T-cell (primary cell): ENCODE measurements at regions not wholly inside any gene's neighbourhood (a gene's known extent, or its start where the extent isn't known, plus 50 kb on each side); places are given as distances from the start of the nearest gene placed in this dataset.
A peak's percentile ranks its signal among the peaks of the same experiment; 100 is the strongest.

Experiments used
- ATAC-seq, 4 experiments: fragments of 200-7000 bp in 3 of 4; fragments of 150-1000 bp in 1 of 4; cut with Tn5 transposase; replicated peaks in 1 of 4; 1 replicate in 3 of 4; 2 replicates in 1 of 4; pipeline ENCODE4 v1.10.0; 2021; ENCODE audit warnings: moderate library complexity in 3 of 4, mild to moderate bottlenecking in 2 of 4, moderate number of reproducible peaks in 1 of 4
- CTCF ChIA-PET, 2 donors: fragments of 300-600 bp; sonication (Branson Sonifier 250); formaldehyde crosslinking; loops; one replicate each; lab custom pipeline; 2022; ENCODE audit warnings: antibody characterized with exemption in 2 of 2; lab: Charles Lee
- POLR2A ChIA-PET, 2 donors: fragments of 300-600 bp; sonication (Branson Sonifier 250); formaldehyde crosslinking; loops; one replicate each; lab custom pipeline; 2022; ENCODE audit warnings: antibody characterized with exemption in 2 of 2; lab: Charles Lee
- DNase-seq, 35 experiments: peaks; one replicate each; pipeline versions ENCODE4 v3.0.0 to v3.0.0-alpha.2; 2013 to 2023
- H3K27ac ChIP-seq: one replicate; pipeline ENCODE4 v1.5.1; 2013; ENCODE audit warnings: low read length
- H3K27me3 ChIP-seq, 2 experiments: replicated peaks in 1 of 2; 1 replicate in 1 of 2; 2 replicates in 1 of 2; pipeline versions ENCODE4 v1.6.1 to v1.7.0; 2013; ENCODE audit warnings: low read length in 1 of 2, mixed read lengths in 1 of 2; ENCODE audit not compliant: control insufficient read depth in 2 of 2, insufficient read depth in 2 of 2; ENCODE audit errors: extremely low read depth in 1 of 2
- H3K36me3 ChIP-seq, 2 donors: 1 replicate in 1 of 2; 2 replicates in 1 of 2; pipeline versions ENCODE4 v1.6.1 to v1.7.0; 2013; ENCODE audit warnings: low read length in 1 of 2; ENCODE audit not compliant: control insufficient read depth in 2 of 2, insufficient read depth in 1 of 2; ENCODE audit errors: extremely low read depth in 1 of 2
- H3K4me1 ChIP-seq, 2 experiments: 1 replicate in 1 of 2; 2 replicates in 1 of 2; pipeline versions ENCODE4 v1.6.1 to v1.7.0; 2013; ENCODE audit warnings: low read length in 2 of 2, mixed read lengths in 1 of 2; ENCODE audit not compliant: insufficient read depth in 2 of 2, control insufficient read depth in 1 of 2; ENCODE audit errors: extremely low read depth in 1 of 2
- H3K4me3 ChIP-seq, 2 donors: 1 replicate in 1 of 2; 2 replicates in 1 of 2; pipeline versions ENCODE4 v1.5.1 to v1.7.0; 2013; ENCODE audit warnings: mild to moderate bottlenecking in 2 of 2, low read length in 1 of 2, moderate library complexity in 1 of 2; ENCODE audit not compliant: control insufficient read depth in 1 of 2; ENCODE audit errors: extremely low read depth in 1 of 2
- H3K9me3 ChIP-seq: 2 replicates; pipeline ENCODE4 v1.7.0; 2013
- H3K27ac Mint-ChIP-seq, 2 donors: one replicate each; pipeline ENCODE4 v1.8.0; 2020 to 2021; ENCODE audit warnings: mild to moderate bottlenecking in 2 of 2, mixed read lengths in 2 of 2
- H3K27me3 Mint-ChIP-seq, 2 donors: one replicate each; pipeline ENCODE4 v1.8.0; 2021 to 2022; ENCODE audit warnings: mixed read lengths in 2 of 2
- H3K36me3 Mint-ChIP-seq: one replicate; pipeline ENCODE4 v1.8.0; 2021; ENCODE audit warnings: mixed read lengths
- H3K4me1 Mint-ChIP-seq, 3 donors: one replicate each; pipeline ENCODE4 v1.8.0; 2020 to 2022; ENCODE audit warnings: mixed read lengths in 3 of 3, mild to moderate bottlenecking in 1 of 3
- H3K4me3 Mint-ChIP-seq, 3 donors: one replicate each; pipeline ENCODE4 v1.8.0; 2020 to 2022; ENCODE audit warnings: mild to moderate bottlenecking in 3 of 3, mixed read lengths in 3 of 3, moderate library complexity in 3 of 3
- H3K9me3 Mint-ChIP-seq, 3 donors: one replicate each; pipeline ENCODE4 v1.8.0; 2020 to 2022; ENCODE audit warnings: mixed read lengths in 3 of 3
- WGBS: methylation state at CpG from one replicate; pipeline ENCODE4 v1.1.5; 2013; ENCODE audit warnings: missing lambda C conversion rate; ENCODE audit not compliant: insufficient coverage; 5-methylcytosine and 5-hydroxymethylcytosine counted together

GRCh38 chr13:88919970-88920628 is 1248.9 kb downstream of the SLITRK5 start:
- peak overlapping the region in 1 of 2 donors; percentile 79 for H3K27ac Mint-ChIP-seq
- H3K4me3 ChIP-seq, result no peak overlapping the region
- H3K27me3 Mint-ChIP-seq, result no peaks in the 10 kb centered on the region
- no CpG with 5 or more reads among the region's 3 CpGs for WGBS
- H3K36me3 Mint-ChIP-seq, result no peaks in the 10 kb centered on the region
- ATAC-seq (peak; percentile 66 to 88 (median 78)), DNase-seq (peak in 9 of 35 experiments; percentile 5 to 50 (median 14))
- peaks cover 14 to 19% (median 14%) of the 10 kb centered on the region in 3 donors for H3K4me1 Mint-ChIP-seq
- no peak overlapping the region for H3K27ac ChIP-seq
- no peaks in the 10 kb centered on the region for H3K27me3 ChIP-seq
- peaks cover 4 to 8% (median 5%) of the 10 kb centered on the region in 3 donors for H3K9me3 Mint-ChIP-seq
- ChIA-PET CTCF (no interaction called here), POLR2A (no interaction called here)
- H3K4me3 Mint-ChIP-seq, result peak overlapping the region in 1 of 3 donors; percentile 14
- H3K9me3 ChIP-seq, result no peaks in the 10 kb centered on the region
- H3K4me1 ChIP-seq, result no peaks in the 10 kb centered on the region
- no peaks in the 10 kb centered on the region for H3K36me3 ChIP-seq

GRCh38 chr13:88925954-88926353 is 1254.8 kb downstream of the SLITRK5 start:
- Histone ChIP-seq H3K9me3 (no peaks in the 10 kb centered on the region), H3K4me3 (no peak overlapping the region), H3K27me3 (no peaks in the 10 kb centered on the region), H3K27ac (no peak overlapping the region), H3K4me1 (no peaks in the 10 kb centered on the region), H3K36me3 (peaks cover 0 to 5% of the 10 kb centered on the region in 2 donors)
- Mint-ChIP-seq H3K9me3 (peaks cover 0 to 3% (median 0%) of the 10 kb centered on the region in 3 donors), H3K27ac (no peak overlapping the region), H3K36me3 (no peaks in the 10 kb centered on the region), H3K4me1 (peaks cover 0 to 3% (median 0%) of the 10 kb centered on the region in 3 donors), H3K27me3 (no peaks in the 10 kb centered on the region), H3K4me3 (no peak overlapping the region)
- ATAC-seq (no peak), DNase-seq (no peak)
- 77% methylated on average over 3 of the region's 3 CpGs for WGBS
- CTCF ChIA-PET, result no interaction called here
- POLR2A ChIA-PET, result no interaction called here

GRCh38 chr13:88926890-88927502 is 1255.8 kb downstream of the SLITRK5 start:
- H3K27me3 ChIP-seq, result no peaks in the 10 kb centered on the region
- POLR2A ChIA-PET, result no interaction called here
- Mint-ChIP-seq H3K36me3 (no peaks in the 10 kb centered on the region), H3K27me3 (no peaks in the 10 kb centered on the region), H3K4me3 (no peak overlapping the region), H3K4me1 (peaks cover 0 to 3% (median 0%) of the 10 kb centered on the region in 3 donors), H3K27ac (no peak overlapping the region), H3K9me3 (peaks cover 0 to 3% (median 0%) of the 10 kb centered on the region in 3 donors)
- CTCF ChIA-PET, result no interaction called here
- 85% methylated on average over 5 of the region's 5 CpGs for WGBS
- H3K27ac ChIP-seq, result no peak overlapping the region
- no peak for DNase-seq
- no peaks in the 10 kb centered on the region for H3K9me3 ChIP-seq
- peak in 1 of 4 experiments; percentile 17 for ATAC-seq
- H3K36me3 ChIP-seq, result peaks cover 0 to 5% of the 10 kb centered on the region in 2 donors
- H3K4me1 ChIP-seq, result no peaks in the 10 kb centered on the region
- no peak overlapping the region for H3K4me3 ChIP-seq

DNA sequence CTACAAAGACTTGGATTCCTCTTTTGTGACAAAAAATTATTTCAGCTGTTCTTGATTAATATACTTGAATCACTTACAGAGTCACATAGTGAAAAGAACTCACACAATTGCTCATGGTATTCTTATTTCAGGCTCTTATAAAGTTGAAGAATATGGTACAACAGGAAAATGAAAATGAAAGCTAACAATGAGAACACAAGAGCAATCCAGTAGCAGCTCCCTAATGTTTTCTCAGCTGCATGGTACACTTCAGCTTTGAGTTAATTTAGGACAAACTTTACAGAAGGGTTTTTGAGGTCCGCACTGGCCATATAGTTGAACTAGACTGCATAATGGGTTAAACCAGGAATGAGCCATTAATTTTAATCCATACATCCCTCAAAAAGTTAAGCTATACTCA is 1261.8 kb downstream of the SLITRK5 start:
- Mint-ChIP-seq H3K27ac (no peak overlapping the region), H3K9me3 (peaks cover 0 to 4% (median 0%) of the 10 kb centered on the region in 3 donors), H3K4me3 (no peak overlapping the region), H3K27me3 (no peaks in the 10 kb centered on the region), H3K4me1 (peaks cover 0 to 5% (median 0%) of the 10 kb centered on the region in 3 donors), H3K36me3 (no peaks in the 10 kb centered on the region)
- Histone ChIP-seq H3K27me3 (no peaks in the 10 kb centered on the region), H3K36me3 (no peaks in the 10 kb centered on the region), H3K9me3 (no peaks in the 10 kb centered on the region), H3K27ac (no peak overlapping the region), H3K4me1 (no peaks in the 10 kb centered on the region), H3K4me3 (no peak overlapping the region)
- ATAC-seq (peak in 1 of 4 experiments; percentile 9), DNase-seq (no peak)
- ChIA-PET POLR2A (no interaction called here), CTCF (no interaction called here)
- no CpG with 5 or more reads among the region's 1 CpG for WGBS

- no peaks in the 10 kb centered on the region for H3K36me3 ChIP-seq
- Mint-ChIP-seq H3K4me1 (no peaks in the 10 kb centered on the region), H3K27ac (no peak overlapping the region), H3K9me3 (peaks cover 0 to 4% (median 0%) of the 10 kb centered on the region in 3 donors), H3K36me3 (no peaks in the 10 kb centered on the region), H3K27me3 (no peaks in the 10 kb centered on the region), H3K4me3 (no peak overlapping the region)
- WGBS, result no CpG with 5 or more reads among the region's 3 CpGs
- H3K4me3 ChIP-seq, result no peak overlapping the region
- CTCF ChIA-PET, result no interaction called here
- no peak for ATAC-seq
- no peak overlapping the region for H3K27ac ChIP-seq
- no peaks in the 10 kb centered on the region for H3K4me1 ChIP-seq
- H3K9me3 ChIP-seq, result no peaks in the 10 kb centered on the region
- POLR2A ChIA-PET, result no interaction called here
- DNase-seq, result no peak
- H3K27me3 ChIP-seq, result no peaks in the 10 kb centered on the region
Observed at GRCh38 chr13:88937384-88937783, 1266.2 kb downstream of the SLITRK5 start.

DNA sequence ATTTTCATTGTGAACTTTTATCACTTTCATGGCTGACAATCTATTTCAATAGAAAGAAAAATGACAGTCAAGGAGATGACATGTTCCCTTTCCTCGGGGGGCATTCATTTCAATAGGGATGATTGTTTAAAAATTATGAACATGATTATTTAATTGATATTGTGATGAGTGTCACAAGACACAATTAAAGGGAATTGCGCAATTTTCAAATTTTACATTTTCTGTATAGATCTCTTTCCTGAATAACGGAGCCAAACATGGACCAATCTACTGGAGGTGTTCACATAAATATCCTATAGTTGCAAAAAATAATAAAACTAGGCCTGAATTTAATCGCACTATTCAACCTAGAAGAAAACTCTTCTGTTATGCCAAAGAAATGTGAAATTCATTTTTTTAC is 1274.6 kb downstream of the SLITRK5 start:
- no peak for ATAC-seq
- Histone ChIP-seq H3K4me3 (no peak overlapping the region), H3K9me3 (no peaks in the 10 kb centered on the region), H3K27ac (no peak overlapping the region), H3K4me1 (no peaks in the 10 kb centered on the region), H3K36me3 (no peaks in the 10 kb centered on the region), H3K27me3 (no peaks in the 10 kb centered on the region)
- no CpG with 5 or more reads among the region's 4 CpGs for WGBS
- no peaks in the 10 kb centered on the region for H3K36me3 Mint-ChIP-seq
- H3K4me1 Mint-ChIP-seq, result no peaks in the 10 kb centered on the region
- no peak overlapping the region for H3K4me3 Mint-ChIP-seq
- CTCF ChIA-PET, result no interaction called here
- POLR2A ChIA-PET, result no interaction called here
- H3K27ac Mint-ChIP-seq, result no peak overlapping the region
- peaks cover 4 to 9% (median 5%) of the 10 kb centered on the region in 3 donors for H3K9me3 Mint-ChIP-seq
- H3K27me3 Mint-ChIP-seq, result no peaks in the 10 kb centered on the region
- DNase-seq, result no peak
